ENCODE measurements at regions not wholly inside any gene's neighbourhood (a gene's known extent, or its start where the extent isn't known, plus 50 kb on each side); places are given as distances from the start of the nearest gene placed in this dataset.

DNA sequence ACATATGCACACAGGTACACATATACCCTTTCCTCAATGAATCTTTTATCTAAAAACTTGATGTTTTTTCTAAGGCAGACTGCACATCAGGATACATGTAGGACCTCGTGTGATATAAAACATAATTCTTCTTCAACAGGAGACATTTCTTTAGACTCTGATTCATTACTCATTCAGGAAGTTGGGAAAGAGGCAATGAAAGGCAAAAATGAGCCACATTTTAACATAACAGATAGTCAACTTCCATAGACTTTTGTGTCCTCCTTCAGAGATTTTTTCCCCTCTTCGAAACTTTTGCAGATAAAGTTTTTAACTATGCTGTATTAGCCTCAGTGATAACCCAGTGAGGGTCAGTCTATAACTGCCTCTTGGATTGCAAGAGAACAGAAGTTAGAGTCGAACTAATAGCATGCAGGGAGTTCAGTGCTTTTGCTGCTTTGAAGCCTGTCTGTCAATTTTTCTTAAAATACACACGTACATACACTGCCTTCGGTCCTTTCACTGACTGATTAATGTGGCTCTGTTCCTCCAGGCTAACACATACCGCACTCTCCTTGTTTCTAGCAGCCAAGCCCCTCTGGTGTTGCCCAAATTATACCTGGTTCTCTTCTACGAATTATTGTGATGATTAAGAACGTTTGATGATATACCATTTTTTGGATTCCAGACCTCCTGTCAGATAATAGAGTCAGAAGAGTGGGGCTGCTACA lies 562.5 kb upstream of the MAP3K7 start:
- TF ChIP-seq, protein P1, sequence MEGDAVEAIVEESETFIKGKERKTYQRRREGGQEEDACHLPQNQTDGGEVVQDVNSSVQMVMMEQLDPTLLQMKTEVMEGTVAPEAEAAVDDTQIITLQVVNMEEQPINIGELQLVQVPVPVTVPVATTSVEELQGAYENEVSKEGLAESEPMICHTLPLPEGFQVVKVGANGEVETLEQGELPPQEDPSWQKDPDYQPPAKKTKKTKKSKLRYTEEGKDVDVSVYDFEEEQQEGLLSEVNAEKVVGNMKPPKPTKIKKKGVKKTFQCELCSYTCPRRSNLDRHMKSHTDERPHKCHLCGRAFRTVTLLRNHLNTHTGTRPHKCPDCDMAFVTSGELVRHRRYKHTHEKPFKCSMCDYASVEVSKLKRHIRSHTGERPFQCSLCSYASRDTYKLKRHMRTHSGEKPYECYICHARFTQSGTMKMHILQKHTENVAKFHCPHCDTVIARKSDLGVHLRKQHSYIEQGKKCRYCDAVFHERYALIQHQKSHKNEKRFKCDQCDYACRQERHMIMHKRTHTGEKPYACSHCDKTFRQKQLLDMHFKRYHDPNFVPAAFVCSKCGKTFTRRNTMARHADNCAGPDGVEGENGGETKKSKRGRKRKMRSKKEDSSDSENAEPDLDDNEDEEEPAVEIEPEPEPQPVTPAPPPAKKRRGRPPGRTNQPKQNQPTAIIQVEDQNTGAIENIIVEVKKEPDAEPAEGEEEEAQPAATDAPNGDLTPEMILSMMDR (conservative IDR thresholded peaks at IDR 0.05 in 1 of 2, IDR thresholded peaks at IDR 0.05 in 1 of 2; ENCODE audit: low read depth in 1 of 2, low read length in 2 of 2): no peak
- no peak for TF ChIP-seq EZH2 (IDR thresholded peaks at IDR 0.05; ENCODE audit: low read length, missing control alignments)

Data from fibroblast of lung (primary cell).